SK-N-SH (cell line): ENCODE measurements at regions not wholly inside any gene's neighbourhood (a gene's known extent, or its start where the extent isn't known, plus 50 kb on each side); places are given as distances from the start of the nearest gene placed in this dataset.

Experiments used
- CTCF ChIA-PET: fragments of 300-600, 350-600 bp; formaldehyde crosslinking; extraction: SDS; loops from one replicate; lab custom pipeline; 2021; lab: Yijun Ruan, JAX
- POLR2A ChIA-PET: fragments of 350-600 bp; sonication (Branson Sonifier 250); formaldehyde crosslinking; extraction: SDS; loops from one replicate; lab custom pipeline; 2020; ENCODE audit warnings: antibody characterized with exemption, inconsistent platforms; lab: Yijun Ruan, JAX
- DNase-seq: peaks from one replicate; pipeline ENCODE4 v3.0.0; 2012
- H2AFZ ChIP-seq: fragments of 200-600 bp; sonication (generic); 2 replicates; pipeline ENCODE4 v1.8.1; 2016; ENCODE audit warnings: antibody characterized with exemption, mild to moderate bottlenecking, low read depth
- H3F3A ChIP-seq: fragments of 200-600 bp; sonication (generic); replicated peaks from 2 replicates; pipeline ENCODE3; 2016; ENCODE audit warnings: antibody characterized with exemption, mild to moderate bottlenecking; ENCODE audit not compliant: insufficient read depth
- H3K27ac ChIP-seq, 2 experiments: fragments of 200-500 bp in 1 of 2; fragments of 200-600 bp in 1 of 2; sonication (Bioruptor generic) in 1 of 2; sonication (generic), shearing (Covaris generic) in 1 of 2; 2 replicates each; pipeline versions ENCODE4 v1.5.1 to v1.6.1; 2014 to 2016; ENCODE audit warnings: low read depth in 2 of 2, inconsistent platforms in 1 of 2, low read length in 1 of 2, mild to moderate bottlenecking in 1 of 2, mixed read lengths in 1 of 2
- H3K27me3 ChIP-seq: fragments of 200-600 bp; sonication (generic), shearing (Covaris generic); 2 replicates; pipeline ENCODE4 v1.6.1; 2016; ENCODE audit warnings: mixed run types; ENCODE audit not compliant: insufficient read depth
- H3K36me3 ChIP-seq, 2 experiments: fragments of 200-500 bp in 1 of 2; fragments of 200-600 bp in 1 of 2; sonication (Bioruptor generic) in 1 of 2; sonication (generic) in 1 of 2; replicated peaks in 1 of 2; 2 replicates each; pipeline versions ENCODE3 to v1.5.1; 2014 to 2016; ENCODE audit warnings: low read length in 1 of 2, mild to moderate bottlenecking in 1 of 2; ENCODE audit not compliant: insufficient read depth in 2 of 2, control insufficient read depth in 1 of 2
- H3K4me1 ChIP-seq, 2 experiments: fragments of 200-500 bp in 1 of 2; fragments of 200-600 bp in 1 of 2; sonication (Bioruptor generic) in 1 of 2; sonication (generic), shearing (Covaris generic) in 1 of 2; 2 replicates each; pipeline versions ENCODE4 v1.5.1 to v1.6.1; 2014 to 2016; ENCODE audit warnings: low read depth in 1 of 2, low read length in 1 of 2, mixed run types in 1 of 2; ENCODE audit not compliant: insufficient read depth in 2 of 2, control insufficient read depth in 1 of 2
- H3K4me2 ChIP-seq: fragments of 200-600 bp; sonication (generic), shearing (Covaris generic); 2 replicates; pipeline ENCODE4 v1.6.1; 2017; ENCODE audit warnings: mixed run types
- H3K4me3 ChIP-seq, 2 experiments: fragments of 200-500 bp in 1 of 2; fragments of 200-600 bp in 1 of 2; sonication (Bioruptor generic) in 1 of 2; sonication (generic), shearing (Covaris generic) in 1 of 2; 2 replicates each; pipeline versions ENCODE4 v1.5.1 to v1.8.1; 2014 to 2016; ENCODE audit warnings: low read depth in 2 of 2, inconsistent platforms in 1 of 2, low read length in 1 of 2, mild to moderate bottlenecking in 1 of 2, mixed read lengths in 1 of 2, moderate library complexity in 1 of 2
- H3K79me2 ChIP-seq: fragments of 200-600 bp; sonication (generic); 2 replicates; pipeline ENCODE4 v1.8.1; 2017; ENCODE audit warnings: mild to moderate bottlenecking; ENCODE audit not compliant: insufficient read depth
- H3K9ac ChIP-seq: fragments of 200-600 bp; sonication (generic); 2 replicates; pipeline ENCODE4 v1.6.1; 2017; ENCODE audit warnings: mixed run types
- H3K9me2 ChIP-seq: fragments of 200-600 bp; sonication (generic); 2 replicates; pipeline ENCODE4 v1.6.1; 2017; ENCODE audit warnings: mixed run types
- H3K9me3 ChIP-seq: fragments of 200-600 bp; sonication (generic); 2 replicates; pipeline ENCODE4 v1.6.1; 2017; ENCODE audit warnings: mixed run types, mild to moderate bottlenecking, moderate library complexity
- H4K20me1 ChIP-seq: fragments of 200-600 bp; sonication (generic); 2 replicates; pipeline ENCODE4 v1.6.1; 2017; ENCODE audit warnings: mild to moderate bottlenecking, mixed run types; ENCODE audit not compliant: insufficient read depth
- CHD2 ChIP-seq: fragments of 150-350 bp; IDR thresholded peaks from 2 replicates; pipeline ENCODE4 v1.6.1; 2018; ENCODE audit warnings: low read length; ENCODE audit not compliant: partially characterized antibody
- EP300 ChIP-seq, 2 experiments: IDR thresholded peaks; 2 replicates each; pipeline versions ENCODE4 v1.4.0 to v1.6.1; 2012; ENCODE audit warnings: borderline replicate concordance in 1 of 2, low read depth in 1 of 2, low read length in 1 of 2
- FOSL2 ChIP-seq: IDR thresholded peaks from 2 replicates; pipeline ENCODE4 v1.4.0; 2012; ENCODE audit warnings: low read depth, mild to moderate bottlenecking, moderate library complexity, borderline replicate concordance
- FOXJ3 ChIP-seq: sonication (generic); formaldehyde crosslinking; IDR thresholded peaks from 2 replicates; pipeline ENCODE4 v1.5.1; 2020; ENCODE audit warnings: mild to moderate bottlenecking, missing genetic modification reagents
- FOXM1 ChIP-seq: IDR thresholded peaks from 2 replicates; pipeline ENCODE4 v1.4.0; 2012; ENCODE audit warnings: low read depth, mild to moderate bottlenecking
- GABPA ChIP-seq: IDR thresholded peaks from 2 replicates; pipeline ENCODE4 v1.4.0; 2012; ENCODE audit warnings: low read depth, mild to moderate bottlenecking
- GATA2 ChIP-seq: sonication (generic); formaldehyde crosslinking; IDR thresholded peaks from 2 replicates; pipeline ENCODE4 v1.5.0; 2020; ENCODE audit warnings: mild to moderate bottlenecking, missing genetic modification reagents
- MXI1 ChIP-seq: IDR thresholded peaks from 2 replicates; pipeline ENCODE4 v1.6.1; 2012; ENCODE audit warnings: mild to moderate bottlenecking, low read depth, low read length, improper control_type of control experiment
- NRF1 ChIP-seq: IDR thresholded peaks from 2 replicates; pipeline ENCODE4 v1.6.1; 2012; ENCODE audit warnings: low read depth, mild to moderate bottlenecking, low read length
- RCOR1 ChIP-seq: fragments of 150-350 bp; IDR thresholded peaks from 2 replicates; pipeline ENCODE4 v1.6.1; 2017; ENCODE audit warnings: antibody characterized with exemption, low read length
- REST ChIP-seq: IDR thresholded peaks from 2 replicates; pipeline ENCODE4 v1.6.1; 2012; ENCODE audit warnings: mild to moderate bottlenecking, low read depth, low read length, moderate library complexity
- RXRA ChIP-seq: IDR thresholded peaks from 2 replicates; pipeline ENCODE4 v1.4.0; 2012; ENCODE audit warnings: low read depth, mild to moderate bottlenecking, borderline replicate concordance
- TCF12 ChIP-seq: IDR thresholded peaks from 2 replicates; pipeline ENCODE4 v1.4.0; 2012
- USF1 ChIP-seq: IDR thresholded peaks from 2 replicates; pipeline ENCODE4 v1.4.0; 2012; ENCODE audit warnings: low read depth, borderline replicate concordance
- USF2 ChIP-seq: fragments of 150-350 bp; IDR thresholded peaks from 2 replicates; pipeline ENCODE4 v1.6.1; 2017; ENCODE audit warnings: antibody characterized with exemption, low read length, low read depth, borderline replicate concordance
- YY1 ChIP-seq: IDR thresholded peaks from 2 replicates; pipeline ENCODE4 v1.4.0; 2012; ENCODE audit warnings: low read depth, mild to moderate bottlenecking
- WGBS: methylation state at CpG from one replicate; pipeline ENCODE4 v1.1.6; 2017; ENCODE audit warnings: low lambda C conversion rate; 5-methylcytosine and 5-hydroxymethylcytosine counted together
- TF ChIP-seq, protein P1 (sequence below): fragments of 200-600 bp; sonication (generic); IDR thresholded peaks from 2 replicates; pipeline ENCODE4 v1.6.1; 2017; ENCODE audit warnings: antibody characterized with exemption, mild to moderate bottlenecking, moderate library complexity
- TF ChIP-seq, protein P2 (sequence below): IDR thresholded peaks from 2 replicates; pipeline ENCODE4 v1.4.0; 2012; ENCODE audit warnings: low read depth

GRCh38 chr16:17559394-17559793 is 88.6 kb upstream of the XYLT1 start:
- Histone ChIP-seq H2AFZ (no peak overlapping the region), H3K27ac (no peak overlapping the region), H3K79me2 (no peaks in the 10 kb centered on the region), H3K36me3 (no peaks in the 10 kb centered on the region), H4K20me1 (no peaks in the 10 kb centered on the region), H3K4me3 (no peak overlapping the region), H3K4me1 (peaks cover 5 to 10% of the 10 kb centered on the region in 2 experiments; a peak in 3 of 4 replicates), H3K27me3 (no peaks in the 10 kb centered on the region), H3F3A (peaks cover 12% of the 10 kb centered on the region), H3K9me3 (no peaks in the 10 kb centered on the region), H3K9me2 (no peaks in the 10 kb centered on the region), H3K9ac (no peak overlapping the region), H3K4me2 (no peak overlapping the region)
- ChIA-PET POLR2A (no interaction called here), CTCF (interaction anchor here (0.7 to 1.4 kb wide), 4 partner anchors 14 to 41 kb away, joined by 3 to 7 read pairs (median 3); no protein-coding TSS in a partner anchor)
- TF ChIP-seq FOXM1 (no peak), USF2 (no peak), CHD2 (no peak), REST (no peak), GABPA (no peak), GATA2 (no peak), YY1 (no peak), EP300 (IDR thresholded peaks at IDR 0.05; ENCODE audit: borderline replicate concordance in 1 of 2, low read depth in 1 of 2, low read length in 1 of 2) (no peak), RXRA (no peak), NRF1 (no peak), MXI1 (no peak), RCOR1 (no peak), FOXJ3 (CRISPR knock-in tag) (no peak), TCF12 (no peak), USF1 (no peak), FOSL2 (no peak)
- TF ChIP-seq, protein P1, sequence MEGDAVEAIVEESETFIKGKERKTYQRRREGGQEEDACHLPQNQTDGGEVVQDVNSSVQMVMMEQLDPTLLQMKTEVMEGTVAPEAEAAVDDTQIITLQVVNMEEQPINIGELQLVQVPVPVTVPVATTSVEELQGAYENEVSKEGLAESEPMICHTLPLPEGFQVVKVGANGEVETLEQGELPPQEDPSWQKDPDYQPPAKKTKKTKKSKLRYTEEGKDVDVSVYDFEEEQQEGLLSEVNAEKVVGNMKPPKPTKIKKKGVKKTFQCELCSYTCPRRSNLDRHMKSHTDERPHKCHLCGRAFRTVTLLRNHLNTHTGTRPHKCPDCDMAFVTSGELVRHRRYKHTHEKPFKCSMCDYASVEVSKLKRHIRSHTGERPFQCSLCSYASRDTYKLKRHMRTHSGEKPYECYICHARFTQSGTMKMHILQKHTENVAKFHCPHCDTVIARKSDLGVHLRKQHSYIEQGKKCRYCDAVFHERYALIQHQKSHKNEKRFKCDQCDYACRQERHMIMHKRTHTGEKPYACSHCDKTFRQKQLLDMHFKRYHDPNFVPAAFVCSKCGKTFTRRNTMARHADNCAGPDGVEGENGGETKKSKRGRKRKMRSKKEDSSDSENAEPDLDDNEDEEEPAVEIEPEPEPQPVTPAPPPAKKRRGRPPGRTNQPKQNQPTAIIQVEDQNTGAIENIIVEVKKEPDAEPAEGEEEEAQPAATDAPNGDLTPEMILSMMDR = no peak
- TF ChIP-seq, protein P2, sequence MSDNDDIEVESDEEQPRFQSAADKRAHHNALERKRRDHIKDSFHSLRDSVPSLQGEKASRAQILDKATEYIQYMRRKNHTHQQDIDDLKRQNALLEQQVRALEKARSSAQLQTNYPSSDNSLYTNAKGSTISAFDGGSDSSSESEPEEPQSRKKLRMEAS = no peak
- 82% methylated on average over 4 of the region's 6 CpGs for WGBS
- no peak for DNase-seq
